ENCODE measurements at regions not wholly inside any gene's neighbourhood (a gene's known extent, or its start where the extent isn't known, plus 50 kb on each side); places are given as distances from the start of the nearest gene placed in this dataset.

GRCh38 chr9:85302938-85303756, 438.6 kb downstream of the AGTPBP1 start:
- TF ChIP-seq CTCF (IDR thresholded peaks at IDR 0.05), result no peak
- no peak for TF ChIP-seq POLR2A (IDR thresholded peaks at IDR 0.05)
